ENCODE measurements at regions not wholly inside any gene's neighbourhood (a gene's known extent, or its start where the extent isn't known, plus 50 kb on each side); places are given as distances from the start of the nearest gene placed in this dataset.

DNA sequence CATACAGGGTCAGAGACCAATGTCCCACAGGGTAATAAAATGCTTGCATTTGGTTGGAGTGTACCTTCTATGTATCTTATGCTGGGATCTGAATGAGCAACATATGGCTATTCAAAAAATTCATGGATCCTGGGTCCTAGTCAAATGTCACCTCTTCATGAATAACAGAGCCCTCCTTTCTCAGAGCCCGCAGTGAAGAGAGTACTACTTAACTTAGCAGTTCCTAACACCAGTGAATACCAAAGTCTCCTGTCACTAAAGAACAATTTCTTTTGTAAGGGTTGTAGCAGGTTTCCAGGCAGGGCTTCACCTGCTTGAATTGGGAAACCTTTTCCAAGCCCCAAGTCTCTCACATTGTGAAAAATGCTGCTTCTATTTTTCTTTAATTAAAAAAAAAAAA, 483.0 kb upstream of the DEPDC1 start:
- TF ChIP-seq, protein P1, sequence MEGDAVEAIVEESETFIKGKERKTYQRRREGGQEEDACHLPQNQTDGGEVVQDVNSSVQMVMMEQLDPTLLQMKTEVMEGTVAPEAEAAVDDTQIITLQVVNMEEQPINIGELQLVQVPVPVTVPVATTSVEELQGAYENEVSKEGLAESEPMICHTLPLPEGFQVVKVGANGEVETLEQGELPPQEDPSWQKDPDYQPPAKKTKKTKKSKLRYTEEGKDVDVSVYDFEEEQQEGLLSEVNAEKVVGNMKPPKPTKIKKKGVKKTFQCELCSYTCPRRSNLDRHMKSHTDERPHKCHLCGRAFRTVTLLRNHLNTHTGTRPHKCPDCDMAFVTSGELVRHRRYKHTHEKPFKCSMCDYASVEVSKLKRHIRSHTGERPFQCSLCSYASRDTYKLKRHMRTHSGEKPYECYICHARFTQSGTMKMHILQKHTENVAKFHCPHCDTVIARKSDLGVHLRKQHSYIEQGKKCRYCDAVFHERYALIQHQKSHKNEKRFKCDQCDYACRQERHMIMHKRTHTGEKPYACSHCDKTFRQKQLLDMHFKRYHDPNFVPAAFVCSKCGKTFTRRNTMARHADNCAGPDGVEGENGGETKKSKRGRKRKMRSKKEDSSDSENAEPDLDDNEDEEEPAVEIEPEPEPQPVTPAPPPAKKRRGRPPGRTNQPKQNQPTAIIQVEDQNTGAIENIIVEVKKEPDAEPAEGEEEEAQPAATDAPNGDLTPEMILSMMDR (IDR thresholded peaks at IDR 0.05), result no peak
- TF ChIP-seq POLR2A (IDR thresholded peaks at IDR 0.05) (no peak), EP300 (IDR thresholded peaks at IDR 0.05) (no peak)
